HG03354 (cell line): ENCODE measurements at regions not wholly inside any gene's neighbourhood (a gene's known extent, or its start where the extent isn't known, plus 50 kb on each side); places are given as distances from the start of the nearest gene placed in this dataset.
A peak's percentile ranks its signal among the peaks of the same experiment; 100 is the strongest.
"Not testable (repeated sequence)": the region's sequence is repeated elsewhere in the genome, so short reads cannot be mapped to it uniquely, and the experiment has no call there.

ENCODE experiments used
- ATAC-seq: cut with Tn5 transposase; IDR thresholded peaks from one replicate; pipeline ENCODE4 v1.9.1; 2021; ENCODE audit warnings: mild to moderate bottlenecking; ENCODE audit not compliant: unreplicated experiment, poor library complexity, severe bottlenecking

- no peak for ATAC-seq
These were observed 94.2 kb upstream of the NDUFV2 start for GRCh38 chr18:9008200-9008708.

DNA sequence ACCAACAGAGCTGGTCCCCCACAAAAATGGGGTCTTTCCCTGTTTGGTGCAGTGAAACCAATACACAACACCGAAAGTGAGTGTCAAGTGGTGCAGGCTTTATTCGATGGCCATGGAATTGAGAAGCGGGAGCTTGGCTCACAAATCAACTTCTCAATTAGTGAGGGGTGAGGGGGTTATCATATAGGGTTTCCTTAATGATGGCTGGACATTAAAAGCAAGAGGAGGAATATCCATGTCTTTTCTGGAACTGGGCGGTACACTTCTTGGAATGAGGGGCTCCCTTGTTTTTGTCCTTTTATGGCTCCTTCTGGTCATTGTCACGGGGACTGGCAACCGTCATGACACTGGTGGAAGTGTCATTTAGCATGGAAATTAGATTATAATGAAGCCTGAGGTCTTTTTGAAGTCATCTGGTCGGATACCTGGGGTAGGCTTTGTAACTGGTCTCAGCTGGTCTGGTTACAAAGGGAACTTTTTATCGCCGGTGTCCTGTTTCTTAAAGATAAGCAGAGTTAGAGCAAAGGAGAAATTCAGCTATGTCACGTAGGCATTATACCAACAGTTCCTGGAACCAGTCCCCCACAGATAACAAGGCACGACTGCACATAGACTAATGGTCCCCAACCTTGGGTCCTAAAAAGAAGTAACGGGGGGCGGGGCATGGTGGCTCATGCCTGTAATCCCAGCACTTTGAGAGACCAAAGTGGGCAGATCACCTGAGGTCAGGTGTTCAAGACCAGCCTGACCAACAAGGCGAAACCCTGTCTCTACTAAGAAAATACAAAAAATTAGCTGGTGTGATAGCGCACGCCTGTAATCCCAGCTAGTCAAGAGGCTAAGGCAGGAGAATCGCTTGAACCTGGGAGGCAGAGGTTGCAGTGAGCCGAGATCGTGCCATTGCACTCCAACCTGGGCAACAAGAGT is 93.5 kb upstream of the NDUFV2 start:
- ATAC-seq = no peak

DNA sequence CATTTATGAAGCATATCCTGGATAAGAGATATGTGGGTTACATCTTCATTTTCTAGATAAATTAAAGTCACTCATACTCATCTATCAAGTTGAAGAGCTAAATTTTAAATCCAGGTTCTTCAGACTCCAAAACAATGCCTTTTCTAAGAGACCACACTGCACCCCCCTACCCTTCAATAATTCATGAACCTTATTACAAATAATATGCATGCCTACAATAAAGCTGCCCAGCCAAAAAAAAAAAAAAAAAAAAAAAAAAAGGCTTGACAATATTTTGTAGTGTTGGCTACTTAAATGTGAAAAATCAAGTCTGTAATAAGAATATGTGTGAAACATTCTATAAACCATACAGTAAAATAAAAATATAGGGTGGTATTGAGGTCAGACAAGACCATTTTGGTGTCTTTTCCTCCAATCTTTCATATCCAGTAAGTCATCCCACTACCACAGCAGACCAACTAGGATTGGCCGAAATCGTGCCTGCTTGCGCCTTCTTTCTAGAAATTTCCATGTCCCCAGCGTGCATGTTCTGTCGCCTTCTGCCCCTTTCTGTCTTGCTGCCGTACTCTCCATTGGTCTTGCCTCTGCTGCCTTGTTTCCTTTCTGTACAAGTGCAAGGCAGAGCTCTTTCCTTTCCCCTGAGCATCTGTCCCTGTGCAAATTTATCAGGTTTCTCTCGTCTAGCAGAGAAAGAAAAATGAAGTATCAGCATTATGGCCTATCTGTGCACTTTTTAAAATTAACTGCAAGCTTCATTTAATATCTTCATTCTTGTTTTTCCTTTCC is 92.6 kb upstream of the NDUFV2 start:
- no peak for ATAC-seq

DNA sequence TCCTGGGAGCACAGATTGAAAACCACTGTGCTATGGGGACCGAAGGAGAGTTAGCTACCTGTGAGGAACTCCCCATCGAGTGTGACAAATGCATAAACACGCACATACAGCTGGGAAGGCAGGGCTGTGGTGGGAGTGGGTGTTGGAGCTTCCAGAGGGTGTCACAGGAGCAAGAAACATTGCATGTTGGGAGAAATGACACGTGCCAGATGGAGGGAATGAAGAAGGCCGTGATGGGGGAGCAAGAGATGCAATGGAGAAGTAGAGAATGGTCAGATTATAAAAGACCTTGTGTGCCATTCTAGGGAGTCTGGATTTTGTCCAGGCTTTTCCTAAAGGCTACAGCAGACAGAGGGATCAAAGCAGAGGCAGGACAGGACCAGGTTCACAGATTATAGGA is 91.1 kb upstream of the NDUFV2 start:
- no peak for ATAC-seq

GRCh38 chr18:9013926-9014373 is 88.5 kb upstream of the NDUFV2 start:
- ATAC-seq = no peak

GRCh38 chr18:9015689-9016088 is 86.8 kb upstream of the NDUFV2 start:
- no peak for ATAC-seq

DNA sequence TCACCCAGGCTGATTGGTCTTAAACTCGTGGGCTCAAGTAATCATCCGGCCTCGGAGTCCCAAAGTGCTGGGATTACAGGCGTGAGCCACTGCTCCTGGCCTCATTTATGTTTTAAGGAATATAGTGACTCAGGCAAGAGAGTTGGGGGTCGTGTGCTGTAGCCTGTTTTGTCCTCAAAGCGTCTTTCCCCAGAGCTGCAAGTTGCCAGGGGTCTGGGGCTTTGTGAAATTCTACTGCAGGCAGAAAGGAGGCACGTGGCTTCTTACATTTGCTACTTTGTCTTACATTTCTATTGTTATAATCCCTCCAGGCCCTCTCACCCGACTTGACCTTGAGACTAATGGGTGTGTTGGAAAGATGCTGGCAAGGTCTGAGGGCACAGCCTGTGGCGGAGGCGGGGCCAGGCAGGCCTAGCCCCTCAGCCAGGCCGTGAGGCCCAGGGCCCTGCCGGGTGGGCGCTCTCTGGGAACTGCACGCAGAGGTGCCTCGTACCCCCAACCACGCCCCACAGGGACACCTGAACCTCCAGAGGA is 85.8 kb upstream of the NDUFV2 start:
- peak; percentile 41 for ATAC-seq

DNA sequence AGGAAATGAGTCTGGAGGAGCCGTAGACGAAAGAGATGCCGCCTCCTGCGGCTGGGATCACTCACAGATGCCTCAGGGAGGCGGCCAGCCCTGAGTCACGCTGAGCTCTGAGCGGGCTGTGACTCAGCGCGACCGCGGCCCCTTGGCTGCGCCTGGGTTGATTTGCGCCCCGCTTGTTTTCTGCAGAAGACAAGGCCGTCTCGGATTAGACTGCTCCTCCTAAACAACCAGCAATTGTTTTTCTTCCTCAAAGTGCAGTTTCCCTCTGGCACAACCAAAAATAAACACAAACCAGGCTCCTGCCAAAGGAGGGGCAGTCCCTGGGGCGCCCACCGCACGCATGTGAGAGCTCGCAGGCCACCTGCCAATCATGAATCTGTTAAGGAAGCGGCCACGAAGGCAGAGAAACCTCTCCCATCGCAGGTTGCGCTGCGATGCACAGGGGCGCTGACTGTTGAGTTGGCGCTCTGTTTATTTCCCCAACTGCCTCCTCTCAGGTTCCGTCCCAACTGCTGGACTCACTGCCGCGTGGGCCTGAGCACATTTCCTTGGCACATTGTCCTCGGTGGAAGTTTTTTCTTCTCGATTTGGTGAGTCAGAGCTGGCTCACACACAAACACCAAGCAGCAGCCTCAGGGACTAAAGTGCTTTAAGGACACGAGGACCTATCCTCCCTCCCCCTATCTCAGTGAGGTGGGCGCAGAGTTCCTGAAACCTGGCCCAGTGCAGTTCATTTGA is 85.2 kb upstream of the NDUFV2 start:
- ATAC-seq = peak; percentile 90

- no peak for ATAC-seq
These were observed 84.6 kb upstream of the NDUFV2 start for GRCh38 chr18:9017905-9018227.

- ATAC-seq = no peak
These were observed 83.4 kb upstream of the NDUFV2 start for GRCh38 chr18:9019135-9019534.

DNA sequence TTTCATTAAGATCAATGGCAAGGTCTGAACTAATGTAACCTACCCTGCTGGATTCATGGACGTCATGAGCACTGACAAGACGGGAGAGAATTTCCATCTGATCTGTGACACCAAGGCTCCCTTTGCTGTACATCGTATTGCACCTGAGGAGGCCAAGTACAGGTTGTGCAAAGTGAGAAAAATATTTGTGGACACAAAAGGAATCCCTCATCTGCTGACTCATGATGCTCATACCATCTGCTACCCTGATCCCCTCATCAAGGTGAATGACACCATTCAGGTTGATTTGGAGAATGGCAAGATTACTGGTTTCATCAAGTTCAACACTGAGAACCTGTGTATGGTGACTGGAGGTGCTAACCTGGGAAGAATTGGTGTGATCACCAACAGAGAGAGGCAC is 82.3 kb upstream of the NDUFV2 start:
- ATAC-seq = no peak

DNA sequence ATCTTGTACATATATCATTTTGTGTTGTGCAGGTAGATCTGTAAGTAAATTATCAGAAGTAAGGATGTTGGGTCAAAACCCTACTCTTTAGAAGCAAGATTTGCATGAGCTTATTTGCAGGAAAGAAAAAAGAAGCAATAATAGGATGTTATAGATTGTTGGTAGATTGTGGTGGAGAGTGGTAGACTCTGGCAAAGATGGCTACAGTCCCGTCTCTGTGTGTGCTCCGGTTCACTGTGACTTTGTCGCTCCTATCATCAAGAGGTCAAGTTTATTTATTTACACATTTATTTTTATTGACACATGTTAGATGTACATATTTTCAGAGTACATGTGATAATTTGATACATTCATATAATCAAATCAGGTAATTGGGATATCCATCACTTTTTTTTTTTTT is 81.0 kb upstream of the NDUFV2 start:
- no peak for ATAC-seq

- ATAC-seq = no peak
These were observed 79.9 kb upstream of the NDUFV2 start for GRCh38 chr18:9022397-9023155.

DNA sequence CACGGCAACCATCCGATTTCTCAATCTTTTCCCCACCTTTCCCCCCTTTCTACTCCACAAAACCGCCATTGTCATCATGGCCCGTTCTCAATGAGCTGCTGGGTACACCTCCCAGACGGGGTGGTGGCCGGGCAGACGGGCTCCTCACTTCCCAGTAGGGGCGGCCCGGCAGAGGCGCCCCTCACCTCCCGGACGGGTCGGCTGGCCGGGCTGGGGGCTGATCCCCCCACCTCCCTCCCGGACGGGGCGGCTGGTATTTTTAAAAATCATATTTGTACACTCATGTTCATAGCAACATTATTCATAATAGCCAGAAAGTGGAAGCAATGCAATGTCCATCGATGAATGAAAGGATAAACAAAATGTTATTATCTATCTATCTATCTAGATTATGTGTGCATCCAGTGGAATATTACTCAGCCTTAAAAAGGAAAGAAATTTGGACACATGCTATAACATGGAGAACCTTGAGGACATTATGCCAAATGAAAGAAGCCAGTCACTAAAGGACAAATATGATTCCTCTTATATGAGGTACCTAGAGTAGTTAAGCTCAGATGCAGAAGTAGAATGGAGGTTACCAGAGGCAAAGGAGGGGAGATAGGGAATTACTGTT is 78.4 kb upstream of the NDUFV2 start:
- not testable (repeated sequence) for ATAC-seq

GRCh38 chr18:9025091-9025838 is 77.2 kb upstream of the NDUFV2 start:
- ATAC-seq = no peak

DNA sequence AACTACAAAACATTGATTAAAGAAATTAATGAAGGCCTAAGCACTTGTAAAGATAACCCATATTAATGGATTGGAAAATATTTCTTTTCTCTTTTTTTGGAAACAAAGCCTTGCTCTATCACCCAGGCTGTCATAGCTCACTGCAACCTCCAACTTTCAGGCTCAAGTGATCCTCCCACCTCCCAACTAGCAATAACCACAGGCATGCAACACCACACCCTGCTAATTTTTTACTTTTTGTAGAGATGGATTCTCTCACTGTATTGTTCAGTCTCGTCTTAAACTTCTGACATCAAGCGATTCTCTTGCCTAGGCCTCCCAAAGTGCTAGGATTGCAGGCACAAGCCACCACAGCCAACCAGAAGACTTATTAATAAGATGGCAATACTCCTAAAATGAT is 73.4 kb upstream of the NDUFV2 start:
- ATAC-seq = no peak

DNA sequence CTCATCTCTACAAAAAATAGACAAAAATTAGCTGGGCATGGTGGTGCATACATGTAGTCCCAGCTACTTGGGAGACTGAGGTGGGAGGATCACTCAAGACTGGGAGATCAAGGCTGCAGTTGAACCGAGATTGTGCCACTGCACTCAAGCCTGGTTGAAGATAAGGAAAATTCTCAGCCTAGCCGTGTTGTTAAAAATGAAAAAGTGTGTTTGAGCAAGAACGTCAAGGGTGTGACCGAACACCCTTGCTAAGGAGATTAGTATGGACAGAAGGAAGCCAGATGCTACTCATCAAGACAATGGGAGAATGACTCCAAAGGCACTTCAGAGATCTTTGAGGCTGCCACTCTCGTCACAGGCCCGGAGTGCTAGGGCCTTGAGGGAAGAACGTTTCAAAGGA is 70.0 kb upstream of the NDUFV2 start:
- no peak for ATAC-seq

DNA sequence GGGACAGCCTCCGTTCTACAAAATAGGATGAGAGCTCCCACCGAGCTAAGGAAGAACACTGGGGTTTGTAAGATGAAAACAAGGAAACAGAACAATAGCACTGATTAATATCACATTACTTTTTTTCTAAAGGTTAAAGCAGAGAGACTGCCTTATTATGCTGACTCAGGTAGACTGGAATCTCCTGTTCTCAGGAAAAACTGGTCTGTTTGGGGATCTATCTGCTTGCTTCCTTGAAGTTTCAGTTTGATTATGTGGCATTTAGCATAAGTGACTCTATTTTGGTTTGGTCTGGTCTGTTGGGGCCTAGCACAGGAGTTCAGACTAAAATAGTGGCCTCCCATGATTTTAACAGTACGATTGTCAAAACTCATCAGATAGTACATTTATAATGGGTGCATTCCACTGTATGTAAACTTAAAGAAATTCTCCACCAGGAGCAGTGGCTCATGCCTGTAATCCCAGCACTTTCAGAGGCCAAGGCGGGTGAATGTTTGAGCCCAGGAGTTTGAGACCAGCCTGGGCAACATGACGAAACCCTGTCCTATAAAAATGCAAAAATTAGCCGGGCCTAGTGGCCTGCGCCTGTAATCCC is 64.1 kb upstream of the NDUFV2 start:
- ATAC-seq = no peak
